DND-41 (cell line): ENCODE measurements at regions not wholly inside any gene's neighbourhood (a gene's known extent, or its start where the extent isn't known, plus 50 kb on each side); places are given as distances from the start of the nearest gene placed in this dataset.

ENCODE experiments used
- EZH2 ChIP-seq: IDR thresholded peaks from 3 replicates; pipeline ENCODE4 v1.6.1; 2012; ENCODE audit warnings: borderline replicate concordance, low read depth, mild to moderate bottlenecking, moderate library complexity, low read length, inconsistent platforms; ENCODE audit not compliant: severe bottlenecking
- TF ChIP-seq, protein P1 (sequence below): IDR thresholded peaks from 2 replicates; pipeline ENCODE4 v1.5.1; 2012; ENCODE audit warnings: borderline replicate concordance, low read length, moderate library complexity, mild to moderate bottlenecking; ENCODE audit not compliant: poor library complexity, severe bottlenecking; ENCODE audit errors: extremely low read depth

DNA sequence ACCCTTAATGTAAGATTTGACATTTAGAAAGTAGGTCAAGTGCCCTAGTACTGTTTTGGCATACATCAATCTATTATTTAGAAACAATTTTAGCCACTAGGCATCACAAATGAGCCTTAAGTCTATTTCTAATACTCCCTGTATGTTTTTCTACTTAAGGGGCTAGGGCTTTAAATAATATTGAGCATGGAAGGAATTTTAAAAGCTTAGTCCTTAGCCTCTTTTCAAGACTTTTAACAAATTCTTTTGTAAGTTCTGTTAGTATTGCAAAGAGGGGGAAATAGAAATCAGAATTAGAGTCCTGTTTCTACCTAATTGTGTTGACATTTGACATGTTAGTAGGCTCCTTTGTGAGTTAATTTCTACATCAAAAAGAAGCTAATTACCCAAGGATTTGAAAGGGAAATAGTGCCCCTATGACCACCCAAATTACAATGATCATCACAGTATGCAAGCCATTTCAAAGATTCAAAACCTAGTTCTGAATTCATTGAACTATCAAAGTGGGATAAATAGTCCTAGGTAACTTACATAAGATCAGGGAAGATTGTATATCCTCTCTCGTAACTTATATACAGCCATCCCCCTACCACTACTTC lies 647.8 kb upstream of the ACO1 start:
- TF ChIP-seq, protein P1, sequence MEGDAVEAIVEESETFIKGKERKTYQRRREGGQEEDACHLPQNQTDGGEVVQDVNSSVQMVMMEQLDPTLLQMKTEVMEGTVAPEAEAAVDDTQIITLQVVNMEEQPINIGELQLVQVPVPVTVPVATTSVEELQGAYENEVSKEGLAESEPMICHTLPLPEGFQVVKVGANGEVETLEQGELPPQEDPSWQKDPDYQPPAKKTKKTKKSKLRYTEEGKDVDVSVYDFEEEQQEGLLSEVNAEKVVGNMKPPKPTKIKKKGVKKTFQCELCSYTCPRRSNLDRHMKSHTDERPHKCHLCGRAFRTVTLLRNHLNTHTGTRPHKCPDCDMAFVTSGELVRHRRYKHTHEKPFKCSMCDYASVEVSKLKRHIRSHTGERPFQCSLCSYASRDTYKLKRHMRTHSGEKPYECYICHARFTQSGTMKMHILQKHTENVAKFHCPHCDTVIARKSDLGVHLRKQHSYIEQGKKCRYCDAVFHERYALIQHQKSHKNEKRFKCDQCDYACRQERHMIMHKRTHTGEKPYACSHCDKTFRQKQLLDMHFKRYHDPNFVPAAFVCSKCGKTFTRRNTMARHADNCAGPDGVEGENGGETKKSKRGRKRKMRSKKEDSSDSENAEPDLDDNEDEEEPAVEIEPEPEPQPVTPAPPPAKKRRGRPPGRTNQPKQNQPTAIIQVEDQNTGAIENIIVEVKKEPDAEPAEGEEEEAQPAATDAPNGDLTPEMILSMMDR = no peak
- TF ChIP-seq EZH2 = no peak
